HCEC 1CT (cell line): ENCODE measurements at regions not wholly inside any gene's neighbourhood (a gene's known extent, or its start where the extent isn't known, plus 50 kb on each side); places are given as distances from the start of the nearest gene placed in this dataset.
"Not testable (repeated sequence)": the region's sequence is repeated elsewhere in the genome, so short reads cannot be mapped to it uniquely, and the experiment has no call there.

ENCODE experiments used
- DNase-seq: peaks from one replicate; pipeline ENCODE4 v3.0.0-alpha.2; 2017

GRCh38 chr7:114364151-114364550 is 50.5 kb upstream of the FOXP2 start:
- DNase-seq: no peak

- no peak for DNase-seq
These were observed 51.3 kb upstream of the FOXP2 start for GRCh38 chr7:114363292-114363691.

- no peak for DNase-seq
These were observed 55.7 kb upstream of the FOXP2 start for GRCh38 chr7:114358911-114359310.

DNA sequence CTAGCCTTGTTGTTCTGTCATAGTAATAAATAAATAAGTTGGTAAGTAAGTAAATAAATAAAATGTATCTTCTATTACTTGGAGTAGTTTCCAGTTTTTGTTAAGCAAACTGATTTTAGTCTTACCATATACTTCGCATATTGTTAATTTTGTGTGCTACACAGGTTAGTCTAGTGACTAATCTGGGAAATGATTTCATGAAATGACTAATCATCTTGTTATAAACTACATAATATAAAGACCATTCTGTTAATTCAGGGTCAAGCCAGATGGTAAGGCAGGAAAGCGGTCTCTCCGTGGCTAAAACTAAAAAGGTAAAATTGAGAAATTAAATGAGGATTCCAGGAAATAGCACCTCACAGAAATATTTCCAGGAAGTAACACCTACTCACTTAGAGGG is 58.5 kb upstream of the FOXP2 start:
- DNase-seq: peak; percentile 17

DNA sequence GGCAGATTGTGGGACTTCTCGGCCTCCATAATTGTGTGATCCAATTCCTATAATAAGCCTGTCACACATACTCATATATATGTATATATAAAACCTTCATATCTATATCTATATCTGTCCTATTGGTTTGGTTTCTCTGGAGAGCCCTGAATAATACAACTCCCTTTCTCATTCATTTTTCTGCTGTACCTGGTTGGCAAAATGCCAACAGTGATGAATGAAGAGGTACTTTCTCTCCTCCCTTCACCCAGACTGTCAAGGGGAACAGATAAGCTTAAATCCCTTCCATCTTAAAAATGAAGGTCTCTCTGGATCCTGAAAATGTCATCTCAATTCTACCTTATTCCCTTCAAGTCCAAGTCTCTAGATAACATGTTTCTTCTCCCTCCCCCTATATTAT is 60.3 kb upstream of the FOXP2 start:
- no peak for DNase-seq

- DNase-seq: peak; percentile 83
These were observed 69.1 kb upstream of the FOXP2 start for GRCh38 chr7:114345494-114345893.

DNA sequence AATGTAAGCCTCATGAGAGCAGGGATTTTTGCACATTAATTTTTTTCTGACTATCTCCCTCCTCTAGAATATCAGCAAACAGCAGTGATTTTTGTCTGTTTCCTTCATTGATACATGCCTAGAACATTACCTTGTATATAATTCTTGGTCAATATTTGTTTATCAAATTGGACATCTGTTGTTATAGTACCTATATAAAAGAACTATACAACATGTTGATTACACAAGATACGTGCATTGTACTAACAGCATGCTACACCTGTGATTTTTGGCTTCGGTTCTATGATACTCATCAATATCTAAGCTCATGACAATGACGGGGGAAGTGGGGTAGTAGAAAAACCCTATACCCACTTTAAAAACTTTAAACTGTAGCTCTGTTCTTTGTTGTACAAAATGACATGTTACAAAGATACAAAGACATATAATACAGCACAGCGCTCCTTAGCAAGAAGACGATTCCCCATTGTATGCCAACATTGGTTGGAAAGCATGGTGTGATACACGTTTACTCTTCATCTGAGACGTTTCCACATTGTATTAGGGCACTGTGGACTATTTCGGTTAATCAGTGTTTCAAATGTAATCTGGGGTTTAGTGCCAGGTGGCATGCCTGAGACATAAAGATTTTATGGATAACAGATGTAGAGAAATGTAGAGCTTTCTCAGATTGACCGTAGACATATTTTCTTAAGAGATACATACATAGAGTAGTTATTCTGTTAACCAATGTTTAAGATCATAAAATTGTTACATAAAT is 70.5 kb upstream of the FOXP2 start:
- no peak for DNase-seq

DNA sequence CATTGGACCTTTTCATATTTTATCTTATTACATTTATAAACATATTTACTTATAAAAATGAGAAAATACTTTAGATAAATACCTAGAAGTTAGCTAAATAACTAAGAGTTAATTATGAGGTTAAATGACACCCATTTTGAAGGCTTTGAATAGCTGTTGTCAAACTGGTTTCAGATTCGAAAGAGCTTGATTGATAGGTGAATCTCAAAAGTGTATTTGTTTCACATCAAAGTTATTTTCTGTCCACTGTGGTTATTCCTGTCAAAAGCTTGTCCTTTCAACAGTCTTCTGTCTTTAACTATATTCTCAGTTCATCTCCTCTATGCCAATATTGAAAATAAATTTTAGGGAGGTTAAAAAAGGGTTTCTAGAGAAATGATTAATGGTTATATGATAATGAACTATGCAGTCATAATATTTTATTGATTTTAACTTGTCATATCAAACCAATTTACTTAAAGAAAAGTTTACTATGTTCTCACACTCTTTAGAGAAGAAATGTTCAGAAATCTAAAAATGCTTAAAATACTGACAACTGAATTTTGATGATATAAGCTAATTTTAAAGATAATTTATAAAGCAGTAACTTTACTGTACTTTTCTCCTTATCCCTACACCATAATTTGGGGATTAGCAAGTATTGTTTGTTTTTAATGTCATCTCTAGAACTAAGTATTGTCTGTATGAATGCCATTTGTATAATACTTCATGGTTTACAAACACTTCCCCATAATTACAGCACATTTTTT is 72.0 kb upstream of the FOXP2 start:
- no peak for DNase-seq

- DNase-seq: no peak
These were observed 73.0 kb upstream of the FOXP2 start for GRCh38 chr7:114341648-114342047.

DNA sequence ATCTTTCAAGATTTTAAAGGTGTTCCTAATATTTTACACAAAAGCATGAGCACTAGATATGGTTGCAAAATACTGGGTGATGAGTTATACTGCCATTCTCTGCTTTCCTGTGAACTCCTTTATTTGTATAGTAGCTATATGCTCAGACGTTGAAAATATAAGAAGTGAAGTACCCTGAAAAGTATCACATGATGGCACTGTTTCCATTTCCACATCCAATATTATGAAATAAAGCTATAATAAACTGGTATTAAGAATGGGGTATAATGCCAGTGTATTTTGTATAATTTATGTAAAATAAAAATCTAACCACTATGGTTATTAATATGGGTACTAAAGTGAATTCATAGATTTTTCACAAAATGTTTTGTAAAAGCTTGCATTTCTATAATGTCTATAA is 79.6 kb upstream of the FOXP2 start:
- no peak for DNase-seq

DNA sequence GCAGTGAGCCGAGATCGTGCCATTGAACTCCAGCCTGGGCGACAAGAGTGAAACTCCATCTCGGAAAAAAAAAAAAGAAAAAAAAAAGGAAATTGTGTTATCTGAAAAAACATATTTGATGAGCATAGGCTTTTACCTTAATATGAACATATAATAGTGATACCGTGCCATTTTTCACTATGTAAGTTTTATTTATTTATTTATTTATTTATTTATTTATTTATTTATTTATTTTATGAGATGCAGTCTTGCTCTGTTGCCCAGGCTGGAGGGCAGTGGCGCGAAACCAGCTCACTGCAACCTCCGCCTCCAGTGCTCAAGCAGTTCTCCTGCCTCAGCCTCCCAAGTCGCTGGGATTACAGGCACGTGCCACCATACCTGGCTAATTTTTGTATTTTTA is 85.2 kb upstream of the FOXP2 start:
- DNase-seq: not testable (repeated sequence)

DNA sequence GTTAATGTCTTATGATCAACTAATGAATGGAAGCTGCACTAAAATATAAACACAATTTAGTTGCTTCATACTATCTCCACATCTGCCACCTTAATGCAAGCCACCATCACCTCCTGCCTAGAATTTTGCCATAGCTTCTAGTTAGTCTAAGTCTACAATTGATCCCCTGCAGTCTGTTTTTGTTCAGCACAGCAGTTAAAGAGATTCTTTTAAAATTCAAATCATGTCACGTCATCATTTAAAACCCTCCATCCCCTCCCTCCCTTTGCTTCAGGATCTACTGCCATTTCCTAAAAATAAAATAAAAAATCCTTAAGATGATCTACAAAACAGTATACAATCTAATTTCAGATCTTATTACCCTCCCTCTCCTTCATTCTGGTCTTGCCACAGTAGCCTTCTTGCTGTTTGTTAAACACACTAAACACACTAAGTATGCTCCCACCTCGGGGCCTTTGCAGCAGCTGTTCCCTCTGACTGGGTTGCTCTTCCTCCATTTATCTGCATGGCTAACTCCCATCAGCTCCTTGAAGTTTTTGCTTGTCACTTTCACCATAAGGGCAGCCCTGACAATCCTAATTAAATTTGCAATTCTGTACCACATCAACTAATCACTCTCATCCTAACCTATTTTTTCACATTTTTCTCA is 97.0 kb upstream of the FOXP2 start:
- no peak for DNase-seq

- DNase-seq: no peak
These were observed 102.0 kb upstream of the FOXP2 start for GRCh38 chr7:114312649-114313048.

GRCh38 chr7:114310345-114311110 is 104.1 kb upstream of the FOXP2 start:
- DNase-seq: peak; percentile 2

- no peak for DNase-seq
These were observed 104.9 kb upstream of the FOXP2 start for GRCh38 chr7:114309729-114310128.

DNA sequence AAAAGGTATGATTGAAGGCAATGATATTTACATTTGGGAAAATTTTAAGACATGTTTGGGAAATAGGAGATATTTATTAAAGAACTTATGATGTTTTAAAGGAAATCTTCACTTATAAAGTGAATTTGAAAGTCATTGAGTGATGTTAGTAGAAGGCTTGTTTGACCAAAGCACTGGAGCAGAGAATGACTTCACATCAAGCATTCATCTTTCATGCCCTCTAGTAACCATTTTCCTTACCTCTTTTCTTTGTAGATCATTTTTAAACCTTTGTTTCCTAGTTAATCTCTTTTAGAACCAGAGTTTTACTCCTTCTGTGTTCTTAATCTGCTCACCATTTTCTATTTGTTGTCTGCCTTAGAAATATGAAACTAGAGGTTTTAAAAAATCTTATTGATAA is 111.3 kb upstream of the FOXP2 start:
- DNase-seq: no peak

DNA sequence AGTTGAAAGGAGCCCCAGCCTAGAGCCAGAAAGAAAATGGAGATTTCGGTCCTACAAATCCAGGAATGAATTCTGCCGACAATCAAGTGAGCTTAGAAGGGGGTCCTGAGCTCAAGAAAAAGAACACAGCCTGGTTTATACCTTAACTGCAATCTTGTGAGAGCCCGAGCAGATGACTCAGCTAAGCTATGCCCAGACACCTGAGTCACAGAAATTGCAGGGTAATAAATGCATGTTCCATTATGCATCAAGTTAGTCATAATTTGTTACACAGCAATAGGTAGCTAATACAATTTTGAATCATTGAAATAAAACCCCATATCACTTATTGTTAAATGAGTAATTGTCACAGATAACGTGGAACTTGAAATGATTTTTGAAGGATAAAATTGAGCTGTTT is 111.8 kb upstream of the FOXP2 start:
- peak; percentile 17 for DNase-seq

DNA sequence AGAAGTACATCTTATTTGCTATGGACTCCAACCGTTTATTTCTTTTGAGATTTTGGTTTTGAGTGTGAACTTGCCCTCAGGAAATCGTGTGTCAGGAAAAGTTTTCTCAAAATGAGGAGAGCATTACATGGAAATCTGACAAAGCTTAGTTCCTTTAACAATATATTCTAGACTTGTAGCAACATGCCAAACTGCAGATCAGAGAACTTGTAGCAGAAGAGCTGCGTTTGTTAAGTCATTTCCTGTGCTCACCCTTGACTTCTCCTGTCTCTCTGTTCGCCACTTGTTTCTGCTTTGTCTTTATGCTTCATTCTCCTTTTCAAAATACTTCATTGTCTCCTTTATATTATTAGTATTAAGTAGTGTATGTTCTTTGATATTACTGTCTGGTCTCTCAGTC is 116.6 kb upstream of the FOXP2 start:
- no peak for DNase-seq

DNA sequence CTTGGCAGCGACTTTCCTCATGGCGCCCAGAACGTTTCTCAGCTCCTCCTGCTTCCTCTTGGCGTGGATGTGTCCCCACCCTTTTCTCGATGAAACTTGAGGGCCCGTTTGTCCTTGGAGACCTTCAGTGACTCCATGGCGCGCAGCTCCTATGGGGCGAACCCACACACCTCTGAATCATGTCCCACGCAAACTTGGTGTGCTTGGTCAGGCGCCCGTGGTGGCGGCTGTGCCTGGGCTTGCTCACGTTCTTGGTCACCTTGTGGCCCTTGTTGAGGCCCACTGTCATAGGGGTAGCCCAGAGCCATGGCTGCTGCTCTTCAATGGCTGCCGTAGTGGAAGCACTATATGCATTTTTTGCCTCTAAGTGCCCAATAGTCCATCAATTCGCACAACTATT is 117.5 kb upstream of the FOXP2 start:
- DNase-seq: no peak

DNA sequence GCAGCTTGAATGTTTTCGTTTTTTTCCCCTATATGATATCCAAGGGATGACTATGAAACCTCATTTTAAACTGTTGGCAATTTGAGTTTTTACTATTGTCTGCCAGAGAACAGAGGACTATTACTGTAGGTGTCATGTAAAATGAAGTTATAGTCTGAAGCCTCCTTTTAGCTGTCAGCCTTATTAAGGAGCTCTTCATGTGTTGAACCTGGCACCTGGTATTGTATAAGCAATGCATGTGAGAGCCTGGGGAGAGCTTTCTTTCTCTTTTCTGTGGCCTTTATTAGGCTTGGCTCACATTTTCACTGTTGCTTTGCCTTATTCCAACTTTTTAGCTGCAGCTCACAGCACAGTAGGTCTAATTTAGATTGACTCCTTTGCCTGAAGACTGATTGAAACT is 119.1 kb upstream of the FOXP2 start:
- DNase-seq: no peak

DNA sequence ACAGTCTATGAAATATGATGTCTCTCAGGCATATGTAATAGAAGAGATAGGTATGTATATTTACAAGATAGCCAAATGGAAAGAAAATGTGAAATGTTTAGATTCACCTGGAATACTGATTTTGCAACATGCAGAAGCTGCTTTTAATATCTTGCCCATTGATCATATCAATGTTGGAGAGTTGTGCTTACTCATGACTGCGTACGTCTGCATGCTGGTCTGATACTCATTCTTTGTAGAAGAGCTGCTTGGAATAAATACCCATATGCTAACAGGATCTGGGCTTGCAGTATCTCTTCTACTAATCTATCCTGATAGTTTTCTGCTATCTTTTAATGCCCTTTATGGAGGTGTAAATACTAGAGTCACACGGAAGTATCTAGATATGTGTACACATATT is 120.6 kb upstream of the FOXP2 start:
- DNase-seq: no peak

DNA sequence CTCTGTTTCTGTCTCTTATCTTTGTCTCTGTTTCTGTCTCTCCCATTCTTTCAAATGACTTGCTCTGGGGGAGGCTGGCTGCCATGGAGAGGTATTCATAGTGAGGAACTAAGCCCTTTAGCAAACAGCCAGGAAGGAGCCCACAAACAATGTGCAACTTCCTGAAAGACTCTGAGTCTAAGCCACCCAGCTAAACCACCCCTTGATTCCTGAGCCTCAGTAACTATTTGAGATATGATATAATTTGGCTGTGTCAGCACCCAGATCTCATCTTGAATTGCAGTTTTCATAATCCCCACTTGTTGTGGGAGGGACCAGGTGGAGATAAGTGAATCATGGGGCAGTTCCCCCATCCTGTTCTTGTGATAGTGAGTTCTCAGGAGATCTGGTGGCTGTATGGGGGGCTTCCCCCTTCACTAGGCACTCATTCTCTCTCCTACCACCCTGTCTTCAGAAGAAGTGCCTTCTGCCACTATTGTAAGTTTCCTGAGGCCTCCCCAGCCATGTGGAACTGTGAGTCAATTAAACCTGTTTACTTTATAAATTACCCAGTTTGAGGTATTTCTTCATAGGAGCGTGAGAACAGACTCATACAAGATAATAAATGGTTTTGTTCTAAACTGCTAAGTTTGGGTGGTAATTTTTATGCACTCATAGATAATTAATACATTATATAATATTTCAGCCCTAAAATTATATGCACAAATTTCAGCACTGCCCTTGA is 121.2 kb upstream of the FOXP2 start:
- no peak for DNase-seq

- DNase-seq: no peak
These were observed 134.7 kb upstream of the FOXP2 start for GRCh38 chr7:114279901-114280300.
